Lower leg skin (tissue), 3 donors: ENCODE measurements at regions not wholly inside any gene's neighbourhood (a gene's known extent, or its start where the extent isn't known, plus 50 kb on each side); places are given as distances from the start of the nearest gene placed in this dataset.

Experiments
- POLR2A ChIP-seq, 2 donors: fragments of 450-650 bp; IDR thresholded peaks; one replicate each; pipeline ENCODE4 v1.6.1; 2016 to 2017; ENCODE audit warnings: antibody characterized with exemption in 2 of 2, mild to moderate bottlenecking in 1 of 2, moderate library complexity in 1 of 2
- TF ChIP-seq, protein P1 (sequence below), 3 donors: fragments of 450-650 bp; IDR thresholded peaks; one replicate each; pipeline ENCODE4 v1.5.1; 2016; ENCODE audit warnings: antibody characterized with exemption in 3 of 3, mild to moderate bottlenecking in 3 of 3, moderate library complexity in 2 of 3

DNA sequence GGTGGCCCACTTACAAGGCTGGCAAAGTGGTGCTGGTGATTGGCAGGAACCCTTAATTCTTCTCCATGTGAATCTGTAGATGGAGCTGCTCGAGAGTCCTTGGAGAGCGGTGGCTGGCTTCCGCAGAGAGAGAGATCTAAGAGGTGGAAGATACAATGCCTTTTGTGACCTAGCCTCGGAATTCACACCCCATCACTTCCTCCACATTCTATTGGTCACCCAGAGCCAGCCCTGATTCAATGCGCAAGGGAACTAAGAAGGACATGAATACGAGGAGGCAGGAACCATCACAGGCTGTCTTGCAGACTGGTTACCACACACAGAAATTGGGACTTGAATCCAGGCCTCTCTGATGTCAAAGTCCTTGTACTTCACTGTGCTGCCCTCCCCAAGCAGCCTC lies 128.9 kb upstream of the PROKR2 start:
- TF ChIP-seq, protein P1, sequence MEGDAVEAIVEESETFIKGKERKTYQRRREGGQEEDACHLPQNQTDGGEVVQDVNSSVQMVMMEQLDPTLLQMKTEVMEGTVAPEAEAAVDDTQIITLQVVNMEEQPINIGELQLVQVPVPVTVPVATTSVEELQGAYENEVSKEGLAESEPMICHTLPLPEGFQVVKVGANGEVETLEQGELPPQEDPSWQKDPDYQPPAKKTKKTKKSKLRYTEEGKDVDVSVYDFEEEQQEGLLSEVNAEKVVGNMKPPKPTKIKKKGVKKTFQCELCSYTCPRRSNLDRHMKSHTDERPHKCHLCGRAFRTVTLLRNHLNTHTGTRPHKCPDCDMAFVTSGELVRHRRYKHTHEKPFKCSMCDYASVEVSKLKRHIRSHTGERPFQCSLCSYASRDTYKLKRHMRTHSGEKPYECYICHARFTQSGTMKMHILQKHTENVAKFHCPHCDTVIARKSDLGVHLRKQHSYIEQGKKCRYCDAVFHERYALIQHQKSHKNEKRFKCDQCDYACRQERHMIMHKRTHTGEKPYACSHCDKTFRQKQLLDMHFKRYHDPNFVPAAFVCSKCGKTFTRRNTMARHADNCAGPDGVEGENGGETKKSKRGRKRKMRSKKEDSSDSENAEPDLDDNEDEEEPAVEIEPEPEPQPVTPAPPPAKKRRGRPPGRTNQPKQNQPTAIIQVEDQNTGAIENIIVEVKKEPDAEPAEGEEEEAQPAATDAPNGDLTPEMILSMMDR (IDR thresholded peaks at IDR 0.05): no peak
- no peak for TF ChIP-seq POLR2A (IDR thresholded peaks at IDR 0.05)
